NCI-H187 treated with DMSO at 0.1 percent for 48 hours (cell line): ENCODE measurements at regions not wholly inside any gene's neighbourhood (a gene's known extent, or its start where the extent isn't known, plus 50 kb on each side); places are given as distances from the start of the nearest gene placed in this dataset.
"Not testable (repeated sequence)": the region's sequence is repeated elsewhere in the genome, so short reads cannot be mapped to it uniquely, and the experiment has no call there.

ENCODE experiments used
- DNase-seq: peaks from one replicate; lab custom pipeline; 2025; lab: John Stamatoyannopoulos, UW

DNA sequence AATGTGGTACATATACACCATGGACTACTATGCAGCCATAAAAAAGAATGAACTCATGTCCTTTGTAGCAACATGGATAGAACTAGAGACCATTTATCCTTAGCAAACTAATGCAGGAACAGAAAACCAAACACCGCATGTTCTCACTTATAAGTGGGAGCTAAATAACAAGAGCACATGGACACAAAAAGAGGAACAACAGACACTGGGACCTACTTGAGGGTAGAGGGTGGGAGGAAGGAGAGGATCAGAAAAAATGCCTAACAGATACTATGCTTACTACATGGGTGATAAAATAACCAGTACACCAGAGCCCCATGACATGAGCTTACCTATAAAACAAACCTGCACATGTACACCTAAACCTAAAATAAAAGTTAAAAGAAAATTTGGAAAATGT, 82.0 kb upstream of the ADRB2 start:
- not testable (repeated sequence) for DNase-seq

DNA sequence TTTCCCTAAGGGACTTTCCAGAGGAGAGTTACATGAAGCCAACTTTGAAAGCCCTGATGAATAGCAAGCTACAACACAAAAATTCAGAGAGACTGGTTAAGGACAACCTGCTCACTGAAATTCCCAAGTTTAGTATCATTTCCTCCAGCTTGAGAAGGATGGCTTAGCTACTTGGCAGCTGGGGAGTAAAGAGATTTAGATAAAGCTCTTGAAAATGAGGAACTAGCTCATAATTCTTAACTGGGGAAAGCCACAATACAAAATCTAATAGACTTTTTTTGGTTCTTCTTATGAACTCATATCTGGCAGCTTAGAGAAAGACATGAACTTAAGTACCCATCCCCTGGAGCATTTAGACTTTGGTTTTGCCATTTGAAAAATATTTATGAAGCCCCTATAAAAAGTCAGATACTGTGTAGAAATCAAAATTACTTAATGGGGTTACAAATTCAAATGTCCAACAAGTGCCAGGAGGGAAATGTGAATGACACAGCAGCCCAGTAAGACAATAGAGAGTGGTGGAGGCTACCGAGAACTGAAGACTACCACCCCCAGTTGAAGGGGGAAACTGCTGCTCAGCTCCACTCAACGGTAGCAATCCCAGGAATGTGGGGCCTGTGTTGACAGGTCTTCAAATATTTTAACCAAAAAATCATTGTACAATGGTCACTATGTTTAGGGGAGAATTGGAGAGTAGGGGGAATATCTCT, 79.4 kb upstream of the ADRB2 start:
- no peak for DNase-seq

DNA sequence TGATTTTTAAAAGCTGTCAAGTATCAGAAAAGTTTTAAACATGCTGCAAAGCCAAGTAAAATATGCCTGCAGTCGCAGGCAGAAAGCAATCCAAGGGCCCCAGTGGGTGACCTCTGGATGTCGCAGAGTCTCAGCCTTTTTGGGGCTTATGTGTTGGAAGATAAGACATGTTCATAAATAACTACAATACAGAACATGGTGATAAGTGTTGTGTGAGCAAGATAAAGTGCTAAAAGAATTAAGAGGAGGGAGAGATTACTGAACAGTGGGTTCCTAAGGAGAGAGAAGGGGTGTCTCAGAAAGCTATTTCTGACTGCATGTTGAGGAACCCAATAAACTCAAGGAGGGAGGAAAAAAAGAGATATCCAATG, 78.9 kb upstream of the ADRB2 start:
- DNase-seq: no peak

DNA sequence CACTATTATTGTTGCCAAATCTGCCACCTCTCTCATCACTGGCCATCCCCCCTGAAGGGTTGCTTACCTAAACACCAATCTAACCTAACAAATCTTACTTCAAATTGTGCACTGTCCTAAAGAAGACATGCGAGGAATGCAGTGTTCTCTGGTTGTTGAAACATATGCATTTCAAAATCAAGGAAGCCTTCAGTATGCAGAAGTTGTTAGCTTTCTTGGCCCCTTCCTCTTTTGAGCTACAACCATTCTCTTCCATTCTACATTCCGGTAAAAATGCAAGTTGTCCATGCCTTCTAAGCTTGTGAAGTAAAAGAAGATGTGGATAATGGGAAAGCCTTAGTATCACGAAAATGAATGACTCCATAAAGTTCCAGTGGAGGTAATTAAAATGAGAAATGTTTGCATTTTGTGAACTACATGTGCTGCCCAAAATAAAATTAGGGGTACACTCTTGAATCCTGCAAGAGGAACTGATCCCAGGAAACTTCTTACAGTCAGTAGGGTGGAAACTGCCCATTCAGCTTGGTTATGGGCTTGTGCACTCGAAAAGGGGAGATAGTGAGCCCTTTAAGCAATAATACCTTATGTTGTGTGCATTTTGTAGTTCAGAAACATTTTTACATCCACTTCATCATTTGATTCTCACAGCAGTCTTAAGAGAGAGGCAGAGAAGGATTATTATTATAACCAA, 77.6 kb upstream of the ADRB2 start:
- no peak for DNase-seq

DNA sequence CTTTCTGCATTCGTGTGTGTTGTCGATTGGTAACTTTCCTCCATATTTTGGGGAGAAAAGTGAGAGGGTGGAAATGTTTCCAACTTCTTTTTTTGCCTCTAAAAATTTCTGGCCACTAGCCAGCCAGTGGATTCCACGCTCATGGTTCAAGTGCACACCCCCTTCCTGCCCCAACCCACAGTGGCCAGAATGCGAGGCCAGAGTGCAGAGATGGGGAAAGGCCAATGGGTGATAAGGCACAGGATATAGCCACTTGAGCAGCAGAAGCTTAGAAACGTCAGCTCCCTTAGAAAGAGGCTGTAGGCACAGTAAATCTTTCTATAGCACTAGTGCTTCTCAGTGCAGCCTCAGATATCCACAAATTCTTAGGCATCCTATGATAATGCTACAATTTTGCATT, 75.8 kb upstream of the ADRB2 start:
- DNase-seq: no peak

DNA sequence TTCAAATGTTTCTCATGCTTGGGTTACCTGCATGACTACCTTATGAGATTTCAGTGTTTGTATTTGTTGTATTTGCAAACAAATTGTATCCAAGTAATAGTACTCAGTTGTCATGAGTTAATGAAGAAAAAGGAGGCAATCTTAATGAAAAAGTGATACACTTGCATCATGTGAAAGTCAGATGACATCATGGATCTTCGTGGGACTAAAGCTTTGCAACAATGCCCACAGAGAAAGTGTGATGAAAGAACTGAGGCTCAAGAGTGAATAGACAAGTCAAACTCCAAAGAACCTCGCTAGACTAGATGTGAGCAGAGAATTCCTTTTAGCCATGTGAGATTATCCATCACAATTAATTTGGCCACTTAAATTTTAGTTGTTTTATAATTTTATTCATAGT, 75.4 kb upstream of the ADRB2 start:
- DNase-seq: no peak

DNA sequence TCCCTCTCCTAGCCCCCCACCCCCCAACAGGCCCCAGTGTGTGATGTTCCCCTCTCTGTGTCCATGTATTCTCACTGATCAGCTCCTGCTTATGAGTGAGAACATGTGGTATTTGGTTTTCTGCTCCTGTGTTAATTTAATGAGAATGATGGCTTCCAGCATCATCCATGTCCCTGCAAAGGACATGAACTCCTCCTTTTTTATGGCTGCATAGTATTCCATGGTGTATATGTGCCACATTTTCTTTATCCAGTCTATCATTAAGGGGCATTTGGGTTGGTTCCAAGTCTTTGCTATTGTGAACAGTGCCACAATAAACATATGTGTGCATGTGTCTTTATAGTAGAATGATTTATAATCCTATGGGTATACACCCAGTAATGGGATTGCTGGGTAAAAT, 74.0 kb upstream of the ADRB2 start:
- not testable (repeated sequence) for DNase-seq

DNA sequence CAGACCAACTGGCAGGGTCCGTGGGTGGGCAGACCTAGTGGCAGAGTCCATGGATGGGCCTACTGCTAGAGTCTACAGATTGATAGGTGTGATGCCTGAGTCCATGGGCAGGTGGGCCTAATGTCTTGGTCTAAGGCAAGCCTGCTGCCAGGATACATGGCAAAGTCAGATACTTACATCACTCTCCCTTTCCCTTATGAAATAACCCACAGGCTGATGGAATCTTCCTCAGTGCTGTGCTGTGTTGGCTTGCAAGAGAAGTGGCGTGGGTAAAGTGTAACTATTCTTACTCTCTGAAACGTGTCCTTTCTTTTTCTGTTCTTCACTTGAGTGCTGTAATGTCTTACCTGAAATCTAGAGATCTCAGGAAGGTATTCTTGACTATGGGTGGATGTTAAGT, 67.3 kb upstream of the ADRB2 start:
- no peak for DNase-seq

DNA sequence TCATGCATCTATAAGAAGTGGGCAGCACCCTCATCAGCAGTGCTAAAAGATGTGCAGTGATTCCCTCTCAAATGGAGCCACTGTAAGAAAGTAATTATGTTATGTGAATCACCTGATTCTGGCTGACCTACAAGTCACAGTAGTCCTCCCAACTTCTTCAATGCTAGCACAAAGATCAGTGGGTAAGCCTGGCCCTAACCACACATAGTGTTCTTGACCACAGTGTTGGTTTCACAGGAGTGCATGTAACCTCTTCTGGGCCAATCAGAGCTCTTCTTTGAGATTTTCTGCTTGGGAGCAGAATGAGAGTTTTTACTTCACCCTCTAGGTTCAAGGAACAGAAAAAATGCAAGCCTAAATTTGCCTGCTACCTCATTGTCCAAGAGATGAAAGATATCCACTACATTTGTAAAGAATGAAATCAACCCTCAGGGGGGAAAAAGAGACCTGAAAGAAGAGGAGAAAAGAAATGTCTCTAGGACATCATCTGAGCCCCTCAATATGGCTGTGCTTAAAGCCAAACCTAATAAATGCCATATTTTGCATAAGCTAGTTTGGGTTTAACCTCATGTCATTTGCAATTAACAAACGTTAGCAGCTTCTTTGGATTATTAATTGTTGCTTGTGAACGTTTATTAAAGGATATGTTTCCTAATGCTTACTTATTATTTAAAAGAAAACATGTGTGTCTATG, 65.3 kb upstream of the ADRB2 start:
- no peak for DNase-seq

DNA sequence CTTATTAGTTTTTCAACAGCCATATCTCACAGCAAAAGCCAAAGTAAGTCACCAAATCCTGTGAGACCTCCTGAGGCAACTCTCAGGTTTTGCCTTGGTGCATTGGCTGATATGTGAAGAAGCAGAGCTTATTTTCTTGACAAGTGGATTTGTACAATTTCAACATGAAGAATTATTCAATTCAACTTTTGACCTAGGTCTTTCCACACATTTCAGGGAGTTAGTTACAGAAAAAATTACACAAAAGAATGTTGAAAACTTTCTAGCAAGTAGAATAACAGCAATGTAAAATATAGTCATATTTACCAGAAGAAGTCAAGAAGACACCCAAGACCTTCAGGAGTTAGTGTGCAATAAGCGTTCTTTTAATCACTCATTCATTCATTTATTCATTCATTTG, 62.4 kb upstream of the ADRB2 start:
- no peak for DNase-seq

DNA sequence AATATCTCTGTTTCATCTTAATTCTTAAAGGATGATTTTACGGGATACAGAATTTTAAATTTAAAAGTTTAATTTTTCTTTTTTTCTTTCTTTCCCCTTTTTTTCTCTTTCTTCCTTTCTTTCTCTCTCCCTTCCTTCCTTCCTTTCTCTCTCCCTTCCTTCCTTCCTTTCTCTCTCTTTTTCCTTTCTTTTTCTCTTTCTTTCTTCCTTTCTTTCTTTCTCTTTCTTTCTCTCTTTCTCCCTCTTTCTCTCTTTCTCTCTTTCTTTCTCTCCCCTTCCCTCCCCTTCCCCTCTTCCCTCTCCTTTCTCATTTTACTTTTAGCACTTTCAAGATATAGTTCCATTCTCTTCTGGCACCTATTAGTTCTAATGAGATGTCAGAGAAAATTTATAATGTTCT, 61.4 kb upstream of the ADRB2 start:
- DNase-seq: no peak

DNA sequence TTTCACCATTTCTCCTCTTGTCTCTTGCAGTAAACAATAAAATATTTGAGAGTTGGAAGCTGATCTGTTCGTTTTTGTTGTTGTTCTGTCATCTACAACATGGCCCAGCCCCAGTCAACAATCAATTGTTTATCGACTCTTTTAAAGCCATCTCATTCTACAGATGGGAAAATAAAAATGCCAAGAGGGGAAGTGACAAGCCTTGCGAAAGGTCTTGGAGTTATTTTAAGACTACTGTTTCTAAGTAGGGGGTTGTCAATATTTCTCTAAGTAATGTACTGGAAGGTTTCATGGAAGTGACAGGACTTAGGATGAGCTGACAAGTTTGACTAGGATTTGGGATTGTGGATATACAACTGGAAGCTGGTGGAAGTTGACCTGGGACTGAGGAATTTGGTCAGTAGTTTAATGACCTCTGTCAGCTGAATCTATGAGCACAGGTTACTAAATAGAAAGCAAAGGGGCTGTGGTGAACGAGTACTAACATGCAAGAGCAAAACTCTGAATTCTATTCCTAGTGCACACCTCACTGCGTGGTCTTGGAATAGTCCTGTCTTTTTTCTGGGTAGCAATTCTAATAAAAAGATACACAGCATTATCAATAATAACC, 57.5 kb upstream of the ADRB2 start:
- DNase-seq: no peak

DNA sequence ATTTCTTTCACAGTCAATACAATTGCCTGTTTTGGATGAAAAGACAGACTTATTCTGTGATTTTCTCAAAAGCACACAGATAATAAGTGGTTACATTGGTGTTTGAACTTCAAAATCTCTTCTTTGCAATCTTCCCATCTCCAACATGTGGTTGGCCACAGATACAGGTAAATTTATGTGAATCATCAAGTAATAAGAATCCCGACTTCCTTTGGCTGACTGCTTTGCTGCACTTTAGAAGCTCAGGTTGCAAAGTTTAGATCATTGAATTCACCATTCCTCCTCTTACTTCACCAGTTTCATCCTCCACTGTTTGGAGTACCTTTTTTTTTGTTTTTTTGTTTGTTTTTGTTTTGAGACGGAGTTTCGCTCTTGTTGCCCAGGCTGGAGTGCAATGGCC, 56.5 kb upstream of the ADRB2 start:
- no peak for DNase-seq

DNA sequence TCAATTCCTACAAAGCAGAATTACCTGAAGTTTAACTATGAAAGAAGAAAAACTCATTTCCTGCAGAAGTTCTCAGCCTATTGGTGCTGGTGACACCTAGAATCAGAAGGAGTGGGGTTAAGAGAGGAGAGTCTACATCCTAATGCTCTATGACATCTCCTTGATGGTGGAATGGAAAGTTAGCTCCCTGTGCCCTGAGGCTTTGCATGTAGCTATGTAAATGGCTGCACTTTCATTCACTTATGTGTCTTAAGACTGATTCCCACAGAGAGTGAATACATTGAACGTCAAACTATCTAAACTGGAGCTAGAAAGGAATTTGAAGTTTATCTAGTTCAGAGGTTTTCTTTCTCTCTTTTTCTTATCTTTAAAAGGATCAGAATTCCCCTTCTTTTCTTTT, 52.1 kb upstream of the ADRB2 start:
- no peak for DNase-seq

DNA sequence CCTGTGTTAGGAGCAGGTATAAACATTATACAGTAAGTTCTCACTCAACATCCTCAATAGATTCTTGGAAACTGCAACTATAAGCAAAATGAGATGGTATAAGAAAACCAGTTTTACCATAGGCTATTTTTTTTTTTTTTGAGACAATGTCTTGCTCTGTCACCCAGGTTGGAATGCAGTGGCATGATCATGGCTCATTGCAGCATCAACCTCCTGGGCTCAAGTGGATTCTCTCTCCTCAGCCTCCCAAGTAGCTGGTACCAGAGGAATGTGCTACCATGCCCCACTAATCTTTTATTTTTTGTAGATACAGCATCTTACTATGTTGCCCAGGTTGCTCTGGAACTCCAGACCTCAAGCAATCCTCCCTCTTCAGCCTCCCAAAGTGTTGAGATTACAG, 50.1 kb upstream of the ADRB2 start:
- DNase-seq: no peak
